MG63 (cell line): ENCODE measurements at regions not wholly inside any gene's neighbourhood (a gene's known extent, or its start where the extent isn't known, plus 50 kb on each side); places are given as distances from the start of the nearest gene placed in this dataset.
A peak's percentile ranks its signal among the peaks of the same experiment; 100 is the strongest.

Experiments
- DNase-seq: peaks from one replicate; pipeline ENCODE4 v3.0.0-alpha.2; 2020
- H3K27me3 ChIP-seq: fragments of 250-450 bp; sonication (Bioruptor Pico); 2 replicates; pipeline ENCODE4 v1.5.1; 2020; ENCODE audit warnings: mild to moderate bottlenecking, moderate library complexity
- H3K36me3 ChIP-seq: fragments of 250-450 bp; sonication (Bioruptor Pico); 2 replicates; pipeline ENCODE4 v1.5.1; 2020; ENCODE audit warnings: mild to moderate bottlenecking, moderate library complexity
- H3K4me3 ChIP-seq: fragments of 250-450 bp; sonication (Bioruptor Pico); 2 replicates; pipeline ENCODE4 v1.5.1; 2020; ENCODE audit warnings: mild to moderate bottlenecking, moderate library complexity
- H3K9me3 ChIP-seq: fragments of 250-450 bp; sonication (Bioruptor Pico); 2 replicates; pipeline ENCODE4 v1.5.1; 2020; ENCODE audit warnings: mild to moderate bottlenecking, moderate library complexity

DNA sequence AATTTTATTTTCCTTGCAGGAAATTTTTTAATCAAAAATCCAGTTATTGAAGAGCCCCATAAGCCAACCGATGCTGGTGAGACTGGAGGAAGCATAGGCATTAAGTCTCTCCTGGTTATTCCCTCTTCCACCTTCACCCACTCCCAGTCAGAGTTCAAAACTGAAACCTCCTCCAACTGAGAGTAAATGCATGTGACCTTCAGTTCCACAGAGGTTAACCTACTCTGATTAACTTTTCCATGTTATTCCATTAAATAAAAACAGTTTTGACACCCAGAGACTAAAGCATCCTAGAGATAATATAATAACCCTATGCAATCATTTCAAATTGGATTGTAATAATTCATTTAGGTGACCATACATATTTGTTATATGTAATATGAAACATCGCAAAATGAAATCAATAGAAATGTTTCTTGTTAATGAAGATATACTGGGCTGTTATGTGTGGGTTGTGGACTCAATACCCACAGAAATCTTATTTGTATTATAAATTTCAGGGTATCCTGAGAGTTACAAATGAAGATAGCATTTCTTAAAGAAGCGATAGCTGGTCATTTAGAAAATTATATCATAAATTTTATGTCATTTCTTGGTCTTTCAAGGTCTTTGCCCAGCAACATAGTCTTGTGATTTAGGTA lies 376.5 kb downstream of the SETD4 start:
- peaks cover 7% of the 10 kb centered on the region; the same call in 1 of the 2 replicates for H3K27me3 ChIP-seq
- H3K36me3 ChIP-seq = no peaks in the 10 kb centered on the region
- DNase-seq = no peak
- H3K9me3 ChIP-seq = no peaks in the 10 kb centered on the region
- H3K4me3 ChIP-seq = no peak overlapping the region

DNA sequence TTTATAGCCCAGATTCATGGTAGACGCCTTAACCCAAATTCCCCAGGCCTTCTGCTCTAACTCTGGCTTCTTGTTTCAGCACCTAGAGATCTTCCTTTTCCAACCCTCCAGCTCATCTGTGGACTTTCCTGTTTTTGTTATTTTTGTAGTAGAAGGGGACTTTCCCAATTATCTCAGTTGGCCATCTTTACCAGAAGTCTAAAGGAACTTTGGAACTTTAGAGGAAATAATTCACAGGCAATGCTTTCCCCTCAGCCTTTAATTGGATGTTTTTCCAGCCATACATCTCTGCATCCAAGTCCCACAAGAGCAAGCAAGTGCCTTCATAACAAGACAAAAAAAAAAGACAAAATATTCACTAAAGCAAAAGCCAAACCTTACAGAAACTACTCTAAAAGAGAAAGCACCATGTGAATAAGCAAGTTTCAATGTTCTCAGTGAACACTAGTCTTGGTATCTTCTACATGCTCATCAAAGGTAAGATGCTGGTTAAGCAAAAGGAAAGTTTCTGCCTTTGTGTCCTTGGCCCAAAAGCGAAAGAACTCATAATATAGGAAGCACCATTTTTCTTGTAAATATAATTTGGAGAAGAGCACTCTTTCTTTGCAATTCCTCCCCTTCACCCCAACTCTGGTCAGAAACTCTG lies 377.3 kb downstream of the SETD4 start:
- H3K9me3 ChIP-seq = no peaks in the 10 kb centered on the region
- no peak for DNase-seq
- H3K4me3 ChIP-seq = no peak overlapping the region
- H3K27me3 ChIP-seq = peaks cover 7% of the 10 kb centered on the region; the same call in 1 of the 2 replicates
- H3K36me3 ChIP-seq = no peaks in the 10 kb centered on the region

DNA sequence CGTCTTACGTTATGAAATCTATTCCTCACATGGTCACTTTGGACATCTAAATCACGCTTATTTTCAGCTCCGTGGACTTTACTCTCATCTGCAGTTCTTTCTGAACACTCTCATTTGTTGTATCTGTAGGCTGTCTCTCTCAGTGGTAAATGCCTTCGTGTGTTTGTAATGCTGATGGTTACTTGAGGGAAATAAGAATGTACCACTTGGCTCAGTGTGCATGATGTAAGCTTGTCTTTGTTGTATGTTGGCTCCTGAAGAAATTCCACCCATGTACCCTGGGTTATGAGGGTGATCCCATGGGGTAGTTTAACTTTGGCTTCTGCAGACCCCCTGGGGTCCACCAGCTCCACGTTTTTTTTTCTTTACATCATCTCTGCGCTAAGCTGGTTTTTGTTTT lies 378.4 kb downstream of the SETD4 start:
- no peak for DNase-seq
- peaks cover 7% of the 10 kb centered on the region; the same call in 1 of the 2 replicates for H3K27me3 ChIP-seq

DNA sequence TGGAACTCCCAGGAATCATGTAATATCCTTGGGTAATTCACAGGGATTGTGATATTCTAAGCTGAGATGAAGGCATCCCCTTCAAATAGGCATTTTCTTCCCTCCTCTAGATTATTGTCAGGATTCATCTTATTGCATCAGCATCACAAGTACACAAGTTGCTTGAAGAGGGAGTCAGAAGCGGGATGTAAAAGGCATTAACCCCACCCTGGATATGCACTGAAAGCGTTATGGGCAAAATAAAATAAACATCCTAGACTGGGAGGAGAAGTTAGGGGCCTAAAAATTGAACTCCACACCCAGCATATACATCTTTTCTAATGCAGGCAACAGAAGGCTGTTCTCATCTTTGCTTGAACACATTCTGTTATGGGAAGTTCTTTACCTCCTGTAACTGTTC lies 381.2 kb downstream of the SETD4 start:
- Histone ChIP-seq H3K27me3 (no peaks in the 10 kb centered on the region), H3K36me3 (no peaks in the 10 kb centered on the region)
- no peak for DNase-seq

More for the DNA sequence above, 378.4 kb downstream of the SETD4 start:
- no peak overlapping the region for H3K4me3 ChIP-seq
- H3K36me3 ChIP-seq = no peaks in the 10 kb centered on the region
- no peaks in the 10 kb centered on the region for H3K9me3 ChIP-seq

DNA sequence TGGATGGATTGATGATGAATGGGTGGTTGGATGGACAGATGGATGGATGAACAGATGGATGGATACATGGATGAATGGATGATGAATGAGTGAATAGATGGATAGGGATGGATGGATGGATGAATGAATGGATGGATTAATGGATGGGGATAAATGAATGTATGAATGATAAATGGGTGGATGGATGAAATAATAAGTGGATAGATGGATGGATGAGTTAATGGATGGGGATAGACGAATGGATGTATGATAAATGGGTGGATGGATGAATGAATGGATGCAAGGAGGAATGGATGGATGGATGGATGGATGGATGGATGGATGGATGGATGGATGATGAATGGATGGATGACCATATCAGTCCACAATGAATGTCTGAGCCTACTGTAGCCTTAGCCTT lies 381.9 kb downstream of the SETD4 start:
- H3K4me3 ChIP-seq = no peak overlapping the region
- no peaks in the 10 kb centered on the region for H3K27me3 ChIP-seq
- no peaks in the 10 kb centered on the region for H3K36me3 ChIP-seq
- DNase-seq = no peak
- H3K9me3 ChIP-seq = no peaks in the 10 kb centered on the region

More for the DNA sequence above, 381.2 kb downstream of the SETD4 start:
- Histone ChIP-seq H3K9me3 (no peaks in the 10 kb centered on the region), H3K4me3 (no peak overlapping the region)

DNA sequence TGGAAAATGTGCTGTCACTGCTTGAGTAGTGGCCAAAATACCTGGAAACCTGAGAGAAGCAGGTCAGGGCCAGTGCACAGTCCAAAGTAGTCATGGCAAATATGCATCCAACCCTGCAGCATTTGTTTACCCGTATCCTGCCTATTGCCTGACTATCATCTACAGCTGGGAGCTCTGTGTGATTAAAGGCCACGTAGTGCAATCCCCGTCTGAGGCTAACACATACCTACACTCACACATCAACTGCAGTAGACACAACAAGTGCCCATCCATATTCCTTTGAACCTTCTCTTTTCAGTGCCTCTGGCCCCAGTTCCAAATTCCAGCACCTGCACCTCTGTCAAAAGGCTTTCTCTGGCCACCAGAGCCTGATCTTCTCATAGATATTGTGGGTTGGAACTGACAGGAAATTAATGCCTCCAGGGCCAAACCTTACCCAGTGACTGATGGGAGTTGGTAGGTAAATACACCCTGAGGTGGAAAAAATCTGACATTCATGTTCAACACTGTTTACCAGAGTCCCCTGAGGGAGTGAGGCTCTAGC lies 383.0 kb downstream of the SETD4 start:
- no peaks in the 10 kb centered on the region for H3K36me3 ChIP-seq
- no peak for DNase-seq

DNA sequence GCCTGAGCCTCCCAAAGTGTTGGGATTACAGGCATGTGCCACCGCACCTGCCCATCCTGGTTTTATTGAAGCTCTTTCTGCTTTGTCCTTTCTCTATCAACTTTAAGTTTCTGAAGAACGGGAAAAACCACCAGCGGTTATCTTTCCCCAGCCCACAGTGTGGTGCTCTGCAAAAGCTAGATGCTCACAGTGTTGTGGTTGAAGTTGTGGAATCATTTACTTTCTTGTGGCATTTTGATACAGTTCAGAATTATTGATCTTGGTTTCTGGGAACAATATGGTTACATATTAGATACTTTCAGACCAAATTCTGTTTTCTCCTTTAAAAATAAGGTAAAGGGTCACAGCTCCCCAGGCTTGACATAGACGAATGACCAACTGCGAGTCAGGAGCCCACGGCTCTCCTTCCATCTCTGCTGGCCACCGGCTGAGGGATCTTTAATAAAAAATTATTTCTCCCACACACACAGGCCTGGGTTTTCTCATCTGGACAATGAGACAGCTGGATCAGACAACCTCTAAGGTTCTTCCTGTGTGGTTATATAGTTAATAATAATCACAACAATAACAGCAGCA lies 385.3 kb downstream of the SETD4 start:
- DNase-seq = no peak
- H3K27me3 ChIP-seq = no peaks in the 10 kb centered on the region
- no peaks in the 10 kb centered on the region for H3K36me3 ChIP-seq
- no peak overlapping the region for H3K4me3 ChIP-seq
- no peaks in the 10 kb centered on the region for H3K9me3 ChIP-seq

More for the DNA sequence above, 383.0 kb downstream of the SETD4 start:
- H3K27me3 ChIP-seq = no peaks in the 10 kb centered on the region
- H3K9me3 ChIP-seq = no peaks in the 10 kb centered on the region
- H3K4me3 ChIP-seq = no peak overlapping the region

DNA sequence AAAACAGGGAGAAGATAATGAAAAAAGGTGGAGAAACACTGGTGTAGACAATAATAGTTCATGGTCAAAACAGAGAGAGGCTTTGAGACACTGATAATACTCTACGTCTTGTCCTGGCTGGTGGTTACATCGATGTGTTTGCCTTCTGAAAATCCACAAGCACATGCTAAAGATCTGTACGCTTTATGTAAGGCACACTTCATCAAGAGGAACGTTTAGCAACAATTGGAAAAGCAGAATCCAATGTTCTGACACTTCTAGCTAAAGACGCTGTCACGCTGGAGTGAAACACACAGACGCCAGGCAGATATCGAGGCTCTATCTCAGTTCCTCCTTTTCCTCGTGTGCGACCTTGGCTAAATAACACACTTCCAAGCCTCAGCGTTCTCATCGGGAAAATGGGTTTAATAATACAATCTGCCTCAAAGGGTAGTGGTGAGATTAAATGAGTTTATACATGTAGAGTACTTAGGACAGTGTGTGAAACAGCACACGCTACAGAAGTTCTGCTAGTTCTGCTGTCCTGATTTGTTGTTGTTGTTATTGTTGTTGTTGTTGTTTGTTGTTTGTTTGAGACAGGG lies 386.1 kb downstream of the SETD4 start:
- Histone ChIP-seq H3K4me3 (no peak overlapping the region), H3K36me3 (no peaks in the 10 kb centered on the region), H3K9me3 (no peaks in the 10 kb centered on the region), H3K27me3 (no peaks in the 10 kb centered on the region)
- no peak for DNase-seq

DNA sequence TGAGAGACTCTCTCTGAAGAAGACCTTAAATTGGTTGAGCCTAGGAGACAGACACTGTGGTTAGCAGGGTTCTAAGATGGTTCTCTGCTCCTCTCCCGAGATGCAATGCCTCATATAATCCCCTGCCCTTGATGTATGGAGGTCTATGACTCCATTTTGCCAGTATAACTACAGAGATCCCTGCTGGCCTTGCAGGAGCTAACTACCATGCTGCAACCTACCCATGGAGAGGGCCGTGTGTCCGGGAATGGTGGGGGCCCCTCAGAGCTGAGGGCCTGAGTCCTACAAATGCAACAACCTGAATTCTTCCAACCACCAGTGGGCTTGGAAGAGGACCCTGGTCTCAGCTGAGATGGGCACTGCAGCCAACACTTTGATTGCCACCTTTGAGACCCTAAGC lies 388.0 kb downstream of the SETD4 start:
- no peaks in the 10 kb centered on the region for H3K27me3 ChIP-seq
- H3K36me3 ChIP-seq = no peaks in the 10 kb centered on the region
- no peak for DNase-seq
- H3K9me3 ChIP-seq = no peaks in the 10 kb centered on the region
- H3K4me3 ChIP-seq = no peak overlapping the region

DNA sequence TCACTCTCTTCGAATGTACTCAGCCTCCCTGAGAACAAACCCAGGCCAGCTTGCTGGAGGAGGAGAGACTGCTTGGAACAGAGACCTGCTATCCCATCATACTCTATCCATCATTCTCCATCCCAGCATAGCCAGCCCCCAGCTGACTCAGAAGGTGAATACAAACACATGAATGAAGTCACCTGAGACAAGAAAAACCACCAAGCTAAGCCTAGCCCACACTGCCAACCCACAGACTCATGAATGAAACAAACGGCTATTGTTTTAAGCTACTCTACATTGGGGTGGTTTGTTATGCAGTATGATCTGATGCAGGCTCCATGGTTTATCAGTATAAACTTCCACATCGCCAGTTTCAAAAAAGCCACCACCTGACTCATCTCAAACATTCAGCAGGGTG lies 395.6 kb downstream of the SETD4 start:
- no peak overlapping the region for H3K4me3 ChIP-seq
- DNase-seq = no peak

DNA sequence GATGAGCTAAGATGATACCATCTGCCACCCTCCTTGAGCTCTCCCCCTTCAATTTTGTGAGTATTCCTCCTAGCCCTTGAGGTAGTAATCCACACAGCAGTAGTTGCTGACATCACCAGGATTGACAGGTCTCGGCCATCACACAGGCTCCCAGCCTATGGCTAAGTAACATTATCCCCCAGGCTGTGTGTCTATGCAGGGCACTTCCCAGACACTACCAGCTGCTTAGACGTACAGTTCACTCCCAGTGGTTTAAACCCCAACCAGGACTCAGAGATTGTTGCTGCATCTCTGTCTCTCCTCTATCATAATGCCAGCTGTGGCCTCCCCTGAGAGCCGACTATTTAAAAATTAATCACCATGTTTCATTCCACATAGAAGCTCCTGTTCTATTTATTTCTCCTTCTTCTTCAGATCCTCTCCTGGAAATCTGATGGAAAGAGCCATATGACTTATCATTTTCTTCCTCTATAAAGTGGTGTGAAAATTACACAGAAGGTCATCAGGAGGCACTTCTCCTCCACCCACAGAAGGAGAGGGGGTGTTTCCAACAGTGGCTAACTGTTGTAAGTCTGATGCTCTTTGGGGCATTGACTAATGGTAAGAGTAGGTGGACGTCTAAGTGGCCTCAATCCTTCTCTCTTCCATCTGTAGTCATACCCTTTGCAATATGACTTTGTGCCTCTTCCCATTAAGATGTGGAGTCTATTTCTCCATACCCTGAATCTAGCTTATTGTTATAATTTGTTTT lies 396.3 kb downstream of the SETD4 start:
- no peaks in the 10 kb centered on the region for H3K36me3 ChIP-seq
- no peaks in the 10 kb centered on the region for H3K9me3 ChIP-seq
- no peak overlapping the region for H3K4me3 ChIP-seq
- H3K27me3 ChIP-seq = no peaks in the 10 kb centered on the region
- DNase-seq = no peak

More for the DNA sequence above, 395.6 kb downstream of the SETD4 start:
- Histone ChIP-seq H3K36me3 (no peaks in the 10 kb centered on the region), H3K9me3 (no peaks in the 10 kb centered on the region), H3K27me3 (no peaks in the 10 kb centered on the region)

DNA sequence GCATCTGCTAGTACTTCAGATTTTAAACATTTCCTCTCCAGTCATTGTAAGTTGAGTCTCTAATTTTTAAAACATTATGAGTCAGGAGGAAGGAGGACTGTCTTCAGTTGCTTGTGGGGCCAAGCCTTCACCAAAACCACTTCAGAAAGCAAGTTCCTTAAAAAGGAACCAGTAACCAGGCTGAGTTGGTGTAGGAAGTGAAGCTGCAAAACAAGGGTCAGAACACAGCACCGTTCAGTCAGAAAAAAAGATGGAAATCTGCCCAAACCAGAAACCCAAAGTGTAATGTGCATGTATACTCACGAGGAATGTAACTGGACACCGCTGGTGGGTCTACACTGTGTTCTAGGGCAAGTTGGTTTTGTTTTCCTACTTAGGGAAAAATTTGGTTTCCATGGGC lies 402.1 kb downstream of the SETD4 start:
- Histone ChIP-seq H3K4me3 (no peak overlapping the region), H3K27me3 (no peaks in the 10 kb centered on the region), H3K9me3 (no peaks in the 10 kb centered on the region), H3K36me3 (no peaks in the 10 kb centered on the region)
- DNase-seq = no peak

DNA sequence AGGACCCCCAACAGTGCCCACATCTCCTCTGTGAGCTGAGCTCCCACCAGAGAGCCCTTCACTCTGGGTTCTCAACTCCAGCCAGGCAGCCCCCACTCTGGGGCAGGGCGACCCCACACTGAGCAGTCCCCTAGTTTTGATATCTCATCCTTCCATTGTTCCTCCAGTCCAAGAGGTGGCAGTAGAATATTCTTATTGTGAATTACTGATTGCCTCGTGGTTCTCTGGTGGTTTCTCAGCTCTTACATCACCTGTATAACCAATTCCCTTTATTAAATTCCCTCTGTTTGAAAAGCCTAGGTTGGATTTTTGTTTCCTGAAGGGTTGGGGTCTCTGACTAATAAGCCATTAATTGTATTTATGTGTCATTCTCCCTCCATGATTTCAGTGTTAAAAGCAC lies 407.5 kb downstream of the SETD4 start:
- H3K4me3 ChIP-seq = no peak overlapping the region
- no peak for DNase-seq
- no peaks in the 10 kb centered on the region for H3K9me3 ChIP-seq
- H3K36me3 ChIP-seq = no peaks in the 10 kb centered on the region
- peaks cover 2% of the 10 kb centered on the region; the same call in 1 of the 2 replicates for H3K27me3 ChIP-seq

DNA sequence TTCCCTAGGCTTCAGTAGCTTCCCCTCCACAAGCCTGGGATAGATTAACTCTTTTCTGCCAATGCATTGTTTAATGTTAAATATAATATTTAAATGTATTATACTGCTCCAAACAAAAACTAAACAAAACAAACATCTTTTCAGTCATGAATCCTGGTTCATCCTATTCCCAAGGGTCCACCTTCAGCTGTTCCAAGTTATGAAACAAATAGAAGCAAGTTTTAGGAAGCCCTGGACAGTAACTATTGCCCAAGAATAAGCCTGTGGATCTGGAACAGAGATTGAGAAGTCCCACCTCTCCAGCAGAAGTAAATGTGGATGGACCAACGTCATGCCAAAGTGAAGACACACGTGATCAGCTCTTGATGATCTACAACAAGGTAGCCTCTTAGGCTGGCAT lies 408.1 kb downstream of the SETD4 start:
- Histone ChIP-seq H3K9me3 (no peaks in the 10 kb centered on the region), H3K27me3 (peaks cover 2% of the 10 kb centered on the region; the same call in 1 of the 2 replicates), H3K4me3 (no peak overlapping the region), H3K36me3 (no peaks in the 10 kb centered on the region)
- DNase-seq = no peak

DNA sequence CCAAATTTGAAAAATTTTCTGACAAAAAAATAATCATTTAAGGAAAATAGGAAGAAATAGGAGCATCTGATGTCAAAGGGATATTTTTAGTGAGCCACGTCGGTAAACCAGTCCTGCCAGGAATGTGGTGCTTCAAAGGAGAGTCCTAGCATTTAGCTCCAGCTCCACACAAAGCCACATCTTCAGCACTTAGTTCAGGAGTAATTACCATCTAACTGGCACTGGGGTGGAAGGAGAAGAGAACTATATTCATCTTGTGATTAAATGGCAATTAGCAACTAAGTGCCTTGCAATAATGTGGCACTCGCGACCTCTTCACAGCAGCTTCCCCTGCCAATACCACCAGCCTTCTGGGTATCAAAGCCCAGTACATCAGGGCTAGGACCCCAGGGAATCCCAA lies 409.1 kb downstream of the SETD4 start:
- Histone ChIP-seq H3K9me3 (no peaks in the 10 kb centered on the region), H3K27me3 (peaks cover 2% of the 10 kb centered on the region; the same call in 1 of the 2 replicates), H3K4me3 (no peak overlapping the region), H3K36me3 (no peaks in the 10 kb centered on the region)
- no peak for DNase-seq

DNA sequence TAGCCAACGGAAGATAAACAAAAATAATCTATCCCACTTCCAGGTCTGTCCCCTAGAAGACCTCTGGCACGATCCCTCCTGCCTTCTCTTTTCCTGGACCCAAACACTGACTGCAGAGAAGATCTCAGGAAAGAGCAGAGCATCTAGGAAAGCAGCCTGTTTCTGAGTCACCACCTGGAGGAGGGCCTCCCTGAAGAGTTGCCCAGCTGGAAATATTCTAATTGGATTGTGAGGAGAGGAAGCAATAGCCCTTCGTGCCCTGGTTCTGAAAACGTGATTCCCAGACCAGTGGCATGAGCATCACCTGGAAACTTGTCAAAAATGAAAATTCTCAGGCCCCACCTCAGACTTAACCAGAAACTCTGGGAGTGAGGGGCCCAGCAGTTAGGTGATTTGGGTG lies 411.1 kb downstream of the SETD4 start:
- no peaks in the 10 kb centered on the region for H3K36me3 ChIP-seq
- DNase-seq = peak; percentile 73

DNA sequence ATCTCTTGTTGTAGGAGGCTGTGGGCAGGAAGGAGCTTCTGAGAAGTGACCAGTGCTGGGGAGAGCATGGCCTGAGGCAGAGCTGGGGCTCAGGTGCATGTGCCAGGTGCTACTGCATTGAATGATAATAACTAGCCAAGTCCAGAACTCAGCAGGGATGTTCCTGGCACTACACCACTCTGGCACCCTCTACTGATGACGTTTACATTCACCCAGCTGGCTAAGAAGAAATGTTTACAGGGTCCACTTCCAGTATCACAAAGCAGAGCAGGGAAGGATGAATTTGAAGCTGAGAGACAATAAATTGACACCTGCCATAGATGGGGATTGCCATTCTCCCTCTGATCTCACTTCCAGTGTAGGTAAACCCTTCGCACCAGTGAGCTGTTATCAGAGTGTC lies 411.8 kb downstream of the SETD4 start:
- Histone ChIP-seq H3K4me3 (no peak overlapping the region), H3K9me3 (no peaks in the 10 kb centered on the region), H3K27me3 (peaks cover 2% of the 10 kb centered on the region; the same call in 1 of the 2 replicates), H3K36me3 (no peaks in the 10 kb centered on the region)
- peak; percentile 49 for DNase-seq

More for the DNA sequence above, 411.1 kb downstream of the SETD4 start:
- H3K27me3 ChIP-seq = peaks cover 2% of the 10 kb centered on the region; the same call in 1 of the 2 replicates
- H3K4me3 ChIP-seq = no peak overlapping the region
- no peaks in the 10 kb centered on the region for H3K9me3 ChIP-seq
